Memory B cell (primary cell): ENCODE measurements at regions not wholly inside any gene's neighbourhood (a gene's known extent, or its start where the extent isn't known, plus 50 kb on each side); places are given as distances from the start of the nearest gene placed in this dataset.
"Not testable (repeated sequence)": the region's sequence is repeated elsewhere in the genome, so short reads cannot be mapped to it uniquely, and the experiment has no call there.

Experiments used
- ATAC-seq: fragments of 150-1000 bp; cut with Tn5 transposase; 2 replicates; pipeline ENCODE4 v1.10.0; 2021; ENCODE audit warnings: low read depth, mild to moderate bottlenecking, moderate library complexity
- DNase-seq, 2 donors: peaks; one replicate each; pipeline ENCODE4 v3.0.0; 2022; ENCODE audit warnings: low spot score in 2 of 2
- H3K27ac Mint-ChIP-seq: one replicate; pipeline ENCODE4 v1.8.0; 2022; ENCODE audit warnings: mild to moderate bottlenecking, moderate library complexity, mixed read lengths
- H3K27me3 Mint-ChIP-seq: one replicate; pipeline ENCODE4 v1.8.0; 2022; ENCODE audit warnings: mixed read lengths
- H3K36me3 Mint-ChIP-seq: one replicate; pipeline ENCODE4 v1.8.0; 2022; ENCODE audit warnings: mild to moderate bottlenecking, mixed read lengths
- H3K4me1 Mint-ChIP-seq: one replicate; pipeline ENCODE4 v1.8.0; 2022; ENCODE audit warnings: mixed read lengths
- H3K4me3 Mint-ChIP-seq: one replicate; pipeline ENCODE4 v1.8.0; 2022; ENCODE audit warnings: mild to moderate bottlenecking, moderate library complexity, mixed read lengths
- H3K9me3 Mint-ChIP-seq: one replicate; pipeline ENCODE4 v1.8.0; 2022; ENCODE audit warnings: mixed read lengths

DNA sequence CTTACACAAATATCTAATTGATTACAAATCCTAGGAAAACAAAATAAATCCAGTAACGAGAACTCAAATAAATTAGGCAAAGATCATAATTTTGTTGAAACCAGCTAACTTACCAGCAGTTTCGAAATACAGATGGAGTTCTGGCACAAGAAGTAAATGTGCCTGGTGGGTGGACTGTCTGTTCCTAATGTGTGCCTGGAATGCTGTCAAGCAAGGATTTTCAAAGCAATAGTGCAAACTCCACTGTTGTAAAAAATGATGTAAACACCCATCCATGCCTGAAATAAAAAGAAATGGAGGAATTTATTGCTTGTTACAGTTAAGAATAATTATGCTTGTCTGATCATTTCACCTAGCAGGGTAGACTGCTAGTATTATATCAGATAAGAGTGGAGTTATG, 423.9 kb upstream of the MAP2 start:
- Mint-ChIP-seq H3K4me3 (no peak overlapping the region), H3K36me3 (no peaks in the 10 kb centered on the region), H3K9me3 (peaks cover under 1% of the 10 kb centered on the region), H3K27me3 (no peaks in the 10 kb centered on the region), H3K27ac (no peak overlapping the region), H3K4me1 (no peaks in the 10 kb centered on the region)
- ATAC-seq (no peak), DNase-seq (no peak)

DNA sequence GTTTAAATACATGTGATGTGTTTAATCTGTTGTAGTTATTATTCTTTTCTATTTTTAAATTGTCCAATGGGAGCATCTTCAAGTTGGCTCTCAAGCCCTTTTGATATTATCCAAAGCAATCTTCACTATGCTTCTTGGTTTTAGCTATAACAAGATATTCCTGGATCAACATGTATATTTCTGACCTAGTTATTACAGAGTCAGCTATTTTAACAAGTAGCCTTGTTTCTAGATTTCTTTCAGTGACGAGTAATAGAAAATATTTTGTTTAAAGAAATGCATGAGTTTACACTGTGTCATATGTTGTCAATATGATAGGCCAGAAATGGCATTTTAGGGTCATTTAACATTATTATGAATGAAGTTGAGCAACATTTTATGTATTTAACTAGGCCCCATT, 421.8 kb upstream of the MAP2 start:
- DNase-seq (no peak), ATAC-seq (no peak)
- Mint-ChIP-seq H3K36me3 (no peaks in the 10 kb centered on the region), H3K9me3 (peaks cover 8% of the 10 kb centered on the region), H3K27ac (no peak overlapping the region), H3K27me3 (no peaks in the 10 kb centered on the region), H3K4me1 (no peaks in the 10 kb centered on the region), H3K4me3 (no peak overlapping the region)

DNA sequence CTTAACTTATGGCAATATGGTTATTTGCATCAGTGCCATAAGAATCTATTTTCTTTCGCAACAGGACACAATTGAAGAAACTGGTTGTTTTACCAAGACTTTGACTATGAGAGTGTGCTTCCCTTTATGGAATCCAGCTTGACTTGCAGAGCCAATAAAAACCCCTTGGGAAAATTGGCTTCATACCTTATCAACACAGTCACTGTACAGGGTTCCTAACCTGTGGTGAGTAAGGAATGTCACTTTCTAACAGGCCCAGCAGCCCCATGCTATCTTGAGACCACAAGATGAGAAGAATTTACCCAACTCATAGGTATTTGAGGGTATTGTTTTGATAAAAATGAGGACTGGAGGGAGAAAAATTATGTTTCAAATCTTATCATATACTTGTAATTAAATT, 418.5 kb upstream of the MAP2 start:
- Mint-ChIP-seq H3K27me3 (no peaks in the 10 kb centered on the region), H3K36me3 (no peaks in the 10 kb centered on the region), H3K27ac (no peak overlapping the region), H3K4me1 (no peaks in the 10 kb centered on the region), H3K9me3 (peaks cover 9% of the 10 kb centered on the region), H3K4me3 (no peak overlapping the region)
- ATAC-seq (no peak), DNase-seq (no peak)

GRCh38 chr2:209008636-209009287, 415.1 kb upstream of the MAP2 start:
- H3K4me3 Mint-ChIP-seq = no peak overlapping the region
- no peaks in the 10 kb centered on the region for H3K4me1 Mint-ChIP-seq

DNA sequence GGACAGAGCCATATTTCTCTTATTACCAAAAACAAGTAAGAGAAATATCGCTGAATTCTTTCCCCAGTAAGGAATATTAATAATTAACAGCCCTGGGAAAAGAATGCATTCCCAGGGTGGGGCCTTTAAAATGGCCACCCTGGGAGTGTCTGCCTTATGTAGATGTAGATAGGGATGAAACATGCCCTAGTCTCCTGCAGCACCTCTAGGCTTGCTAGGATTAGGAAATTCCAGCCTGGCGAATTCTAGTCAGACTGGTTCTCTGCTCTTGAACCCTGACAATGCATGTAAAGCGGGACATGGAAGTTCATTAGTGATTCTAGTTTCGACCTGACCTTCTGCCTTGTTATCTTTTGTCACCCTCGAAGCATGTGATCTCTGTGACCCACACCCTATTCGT, 405.2 kb upstream of the MAP2 start:
- H3K9me3 Mint-ChIP-seq, H3K27me3 Mint-ChIP-seq, H3K36me3 Mint-ChIP-seq, H3K4me1 Mint-ChIP-seq, H3K27ac Mint-ChIP-seq, DNase-seq, ATAC-seq, H3K4me3 Mint-ChIP-seq: not testable (repeated sequence)

More at GRCh38 chr2:209008636-209009287, 415.1 kb upstream of the MAP2 start:
- Mint-ChIP-seq H3K27ac (no peak overlapping the region), H3K36me3 (no peaks in the 10 kb centered on the region), H3K27me3 (no peaks in the 10 kb centered on the region), H3K9me3 (peaks cover 9% of the 10 kb centered on the region)
- ATAC-seq (no peak), DNase-seq (no peak)

DNA sequence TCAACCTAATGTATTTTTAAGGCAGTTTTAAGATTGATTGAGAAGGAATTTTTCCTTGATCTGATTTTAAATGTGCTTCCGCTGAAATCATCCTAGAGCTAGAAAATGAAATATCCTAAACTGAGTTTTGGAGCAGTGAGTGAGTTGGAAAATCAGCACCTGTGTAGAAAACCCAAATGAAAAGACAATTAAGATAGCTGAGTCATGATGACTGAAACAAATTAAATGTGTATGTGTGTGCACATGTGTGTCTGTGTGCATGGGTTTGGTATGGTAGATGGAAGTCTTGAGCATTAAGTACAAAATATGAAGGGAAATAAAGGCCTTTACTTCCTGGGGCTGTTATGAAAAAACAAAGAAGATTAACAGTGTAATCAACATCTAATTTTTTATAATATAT, 394.6 kb upstream of the MAP2 start:
- DNase-seq (no peak), ATAC-seq (no peak)
- H3K36me3 Mint-ChIP-seq = no peaks in the 10 kb centered on the region
- H3K4me3 Mint-ChIP-seq = no peak overlapping the region
- H3K27me3 Mint-ChIP-seq = no peaks in the 10 kb centered on the region
- peaks cover 4% of the 10 kb centered on the region for H3K9me3 Mint-ChIP-seq
- H3K4me1 Mint-ChIP-seq = no peaks in the 10 kb centered on the region
- H3K27ac Mint-ChIP-seq = no peak overlapping the region

DNA sequence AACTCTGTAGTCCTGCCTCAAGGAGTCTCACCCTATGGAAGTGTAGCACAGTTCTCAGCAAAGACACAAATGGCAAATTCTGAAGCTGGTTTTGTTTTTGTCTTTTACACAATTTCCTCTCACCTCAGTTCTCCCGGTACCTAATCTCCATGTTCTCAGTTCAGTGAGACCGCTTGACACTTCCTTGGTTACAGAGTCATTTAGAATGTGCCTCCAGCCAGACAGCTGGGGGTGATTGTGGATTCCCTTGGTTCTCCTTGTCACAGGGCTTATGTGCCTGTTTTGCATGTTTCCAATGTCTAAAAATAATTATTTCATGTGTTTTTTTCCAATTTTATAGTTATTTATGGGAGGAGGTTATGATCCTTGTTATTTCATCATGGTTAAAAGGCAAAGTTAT, 379.5 kb upstream of the MAP2 start:
- ATAC-seq = no peak
- no peaks in the 10 kb centered on the region for H3K4me1 Mint-ChIP-seq
- H3K27ac Mint-ChIP-seq = no peak overlapping the region
- H3K36me3 Mint-ChIP-seq = no peaks in the 10 kb centered on the region
- DNase-seq = no peak
- no peaks in the 10 kb centered on the region for H3K27me3 Mint-ChIP-seq
- H3K9me3 Mint-ChIP-seq = no peaks in the 10 kb centered on the region
- H3K4me3 Mint-ChIP-seq = no peak overlapping the region

DNA sequence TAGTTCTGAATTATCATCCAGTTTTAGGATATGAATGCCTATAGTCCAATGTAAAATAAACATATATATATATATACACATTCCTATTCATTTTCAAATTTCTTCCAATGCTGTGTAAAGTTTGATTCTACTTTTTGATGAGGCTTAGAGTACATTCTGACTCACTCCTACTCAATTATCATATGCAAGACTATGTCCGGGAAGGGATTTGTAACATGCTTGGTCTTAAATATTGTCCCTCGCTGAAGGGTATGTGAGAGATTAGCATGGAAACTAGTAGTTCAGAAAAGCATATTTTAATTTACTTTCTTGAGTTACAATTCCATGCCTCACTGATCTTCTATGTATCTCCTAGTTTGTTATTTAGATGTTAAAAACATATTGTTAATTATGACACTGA, 377.7 kb upstream of the MAP2 start:
- ATAC-seq = no peak
- Mint-ChIP-seq H3K4me3 (no peak overlapping the region), H3K36me3 (no peaks in the 10 kb centered on the region), H3K9me3 (no peaks in the 10 kb centered on the region), H3K4me1 (no peaks in the 10 kb centered on the region), H3K27ac (no peak overlapping the region), H3K27me3 (no peaks in the 10 kb centered on the region)
- DNase-seq = no peak

GRCh38 chr2:209049608-209050007, 374.2 kb upstream of the MAP2 start:
- H3K4me3 Mint-ChIP-seq = no peak overlapping the region
- no peaks in the 10 kb centered on the region for H3K9me3 Mint-ChIP-seq
- H3K36me3 Mint-ChIP-seq = no peaks in the 10 kb centered on the region
- ATAC-seq (no peak), DNase-seq (no peak)
- no peaks in the 10 kb centered on the region for H3K27me3 Mint-ChIP-seq
- H3K4me1 Mint-ChIP-seq = no peaks in the 10 kb centered on the region
- H3K27ac Mint-ChIP-seq = no peak overlapping the region

DNA sequence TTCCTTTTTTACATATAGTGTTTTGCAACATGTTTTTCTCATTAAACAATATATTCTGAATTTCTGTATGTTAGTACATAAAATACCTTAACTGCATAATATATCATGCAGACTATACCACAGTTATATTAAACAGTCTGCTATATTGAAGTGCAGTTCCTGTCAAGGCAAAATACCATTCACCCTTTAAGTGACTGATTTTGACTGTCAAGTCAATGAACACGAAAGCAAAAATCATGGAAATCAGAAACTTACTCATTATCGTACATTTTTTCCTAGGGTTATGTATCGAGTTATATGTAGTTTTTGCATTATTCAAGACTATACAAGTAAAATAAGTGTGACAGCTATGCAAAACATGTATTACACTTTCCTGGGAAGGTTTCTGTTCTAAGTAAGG, 361.6 kb upstream of the MAP2 start:
- H3K4me1 Mint-ChIP-seq = no peaks in the 10 kb centered on the region
- peaks cover 4% of the 10 kb centered on the region for H3K9me3 Mint-ChIP-seq
- ATAC-seq (no peak), DNase-seq (no peak)
- H3K27ac Mint-ChIP-seq = no peak overlapping the region
- no peak overlapping the region for H3K4me3 Mint-ChIP-seq
- no peaks in the 10 kb centered on the region for H3K27me3 Mint-ChIP-seq
- H3K36me3 Mint-ChIP-seq = no peaks in the 10 kb centered on the region

DNA sequence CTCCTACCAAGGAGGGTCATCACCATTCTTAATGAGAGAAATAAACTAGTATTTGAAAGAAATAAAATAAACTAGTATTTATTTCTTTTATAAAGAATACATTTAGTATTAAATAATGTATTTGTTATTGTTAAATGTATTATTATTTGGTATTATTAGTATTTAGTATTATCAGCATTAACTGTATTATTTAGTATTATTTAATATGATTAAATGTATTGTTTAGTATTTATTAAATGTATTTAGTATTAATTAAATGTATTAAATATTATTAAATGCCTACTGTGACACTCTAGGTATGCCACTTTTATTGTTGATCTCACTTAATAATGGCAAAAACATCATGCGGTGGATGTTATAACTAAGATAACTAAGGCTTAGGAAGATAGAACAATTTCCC, 353.6 kb upstream of the MAP2 start:
- H3K9me3 Mint-ChIP-seq = no peaks in the 10 kb centered on the region
- no peak overlapping the region for H3K27ac Mint-ChIP-seq
- H3K36me3 Mint-ChIP-seq = no peaks in the 10 kb centered on the region
- no peaks in the 10 kb centered on the region for H3K4me1 Mint-ChIP-seq
- peaks cover 2% of the 10 kb centered on the region for H3K27me3 Mint-ChIP-seq
- DNase-seq (no peak), ATAC-seq (no peak)
- no peak overlapping the region for H3K4me3 Mint-ChIP-seq

DNA sequence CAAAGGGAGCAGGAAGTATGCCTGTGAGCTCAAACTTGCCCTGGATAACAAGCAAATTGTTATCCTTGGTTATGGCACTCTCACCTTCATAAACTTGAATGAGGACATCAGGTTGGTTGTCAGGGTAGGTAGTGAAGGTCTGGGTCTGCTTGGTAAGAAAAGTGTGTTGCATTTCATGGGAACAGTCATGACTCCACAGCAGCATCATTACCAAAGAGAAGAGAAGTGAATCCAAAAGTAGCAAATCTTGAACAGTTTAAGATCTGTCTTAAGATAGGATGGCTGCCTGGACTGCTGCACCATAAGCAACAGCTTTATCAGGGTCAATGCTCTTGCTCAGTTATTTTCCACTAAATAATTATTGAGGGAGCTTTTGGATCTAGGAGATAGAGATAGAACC, 350.7 kb upstream of the MAP2 start:
- Mint-ChIP-seq H3K4me1 (no peaks in the 10 kb centered on the region), H3K4me3 (no peak overlapping the region), H3K27me3 (no peaks in the 10 kb centered on the region), H3K36me3 (no peaks in the 10 kb centered on the region), H3K9me3 (no peaks in the 10 kb centered on the region), H3K27ac (no peak overlapping the region)
- ATAC-seq (no peak), DNase-seq (no peak)

DNA sequence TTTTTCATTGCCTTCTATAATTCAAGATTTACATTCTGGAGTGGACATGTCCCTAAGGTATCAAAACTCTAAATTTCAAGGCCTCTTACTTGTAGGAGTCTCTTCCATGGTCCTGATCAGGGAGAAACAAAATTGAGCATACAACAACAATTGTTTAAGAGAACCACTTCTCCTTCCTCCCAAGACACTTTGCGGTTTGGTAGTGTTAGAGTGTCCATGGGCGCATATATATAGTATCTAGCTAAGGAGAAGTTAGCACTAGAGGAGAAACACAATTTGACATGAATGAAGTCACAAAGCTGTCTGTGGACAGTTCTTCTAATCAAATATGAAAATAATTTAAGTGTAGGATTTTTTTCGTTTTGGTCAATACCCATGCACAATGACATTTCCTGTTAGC, 349.1 kb upstream of the MAP2 start:
- Mint-ChIP-seq H3K36me3 (no peaks in the 10 kb centered on the region), H3K4me3 (no peak overlapping the region), H3K9me3 (no peaks in the 10 kb centered on the region), H3K27ac (no peak overlapping the region), H3K4me1 (no peaks in the 10 kb centered on the region), H3K27me3 (no peaks in the 10 kb centered on the region)
- ATAC-seq (no peak), DNase-seq (no peak)

DNA sequence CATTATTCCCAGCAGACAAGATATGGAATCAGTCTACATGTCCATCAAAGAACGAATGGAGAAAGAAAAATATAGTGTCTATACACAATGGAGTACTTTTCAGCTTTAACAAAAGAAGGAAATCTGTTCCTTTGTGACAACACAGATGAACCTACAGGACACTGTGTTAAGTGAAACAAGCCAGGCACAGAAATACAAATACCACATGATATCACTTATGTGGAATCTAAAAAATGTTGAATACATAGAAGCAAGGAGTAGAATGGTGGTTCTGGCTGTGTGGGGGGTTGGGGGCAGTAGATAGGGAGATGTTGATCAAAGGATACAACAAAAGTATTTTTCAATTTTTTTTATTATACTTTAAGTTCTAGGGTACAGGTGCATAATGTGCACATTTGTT, 347.7 kb upstream of the MAP2 start:
- H3K27ac Mint-ChIP-seq = no peak overlapping the region
- no peaks in the 10 kb centered on the region for H3K27me3 Mint-ChIP-seq
- no peak overlapping the region for H3K4me3 Mint-ChIP-seq
- no peak for DNase-seq
- no peaks in the 10 kb centered on the region for H3K9me3 Mint-ChIP-seq
- no peaks in the 10 kb centered on the region for H3K4me1 Mint-ChIP-seq
- ATAC-seq = no peak
- no peaks in the 10 kb centered on the region for H3K36me3 Mint-ChIP-seq

DNA sequence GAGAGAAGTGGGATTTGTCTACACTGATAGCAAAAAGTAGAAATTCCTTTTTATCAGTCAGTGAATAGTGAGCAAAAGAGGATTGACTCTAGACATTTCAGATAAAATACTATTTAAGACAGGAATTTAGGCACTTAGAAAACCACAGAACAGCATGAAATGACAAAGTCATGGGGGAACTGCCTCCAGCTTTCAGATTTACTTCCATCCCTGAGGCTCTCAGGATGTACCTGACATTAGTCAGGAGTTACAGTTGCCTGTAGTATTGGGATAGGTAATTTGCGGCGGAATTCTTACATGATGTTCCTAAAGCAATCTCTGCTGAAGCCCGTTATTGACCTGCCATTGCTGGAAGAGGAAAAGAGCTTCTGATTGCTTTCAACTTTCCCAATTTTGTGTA, 337.1 kb upstream of the MAP2 start:
- Mint-ChIP-seq H3K9me3 (peaks cover 1% of the 10 kb centered on the region), H3K4me1 (no peaks in the 10 kb centered on the region), H3K27ac (no peak overlapping the region)

More for the DNA sequence above, 337.1 kb upstream of the MAP2 start:
- no peak for ATAC-seq
- no peak for DNase-seq
- no peaks in the 10 kb centered on the region for H3K27me3 Mint-ChIP-seq
- H3K36me3 Mint-ChIP-seq = no peaks in the 10 kb centered on the region
- H3K4me3 Mint-ChIP-seq = no peak overlapping the region
